ENCODE measurements at regions not wholly inside any gene's neighbourhood (a gene's known extent, or its start where the extent isn't known, plus 50 kb on each side); places are given as distances from the start of the nearest gene placed in this dataset.

- no peak for DNase-seq
Measured at GRCh38 chr14:62099091-62099490, 336.9 kb downstream of the SNAPC1 start.

- DNase-seq: no peak
Measured at GRCh38 chr14:62101189-62101588, 339.0 kb downstream of the SNAPC1 start.

DNA sequence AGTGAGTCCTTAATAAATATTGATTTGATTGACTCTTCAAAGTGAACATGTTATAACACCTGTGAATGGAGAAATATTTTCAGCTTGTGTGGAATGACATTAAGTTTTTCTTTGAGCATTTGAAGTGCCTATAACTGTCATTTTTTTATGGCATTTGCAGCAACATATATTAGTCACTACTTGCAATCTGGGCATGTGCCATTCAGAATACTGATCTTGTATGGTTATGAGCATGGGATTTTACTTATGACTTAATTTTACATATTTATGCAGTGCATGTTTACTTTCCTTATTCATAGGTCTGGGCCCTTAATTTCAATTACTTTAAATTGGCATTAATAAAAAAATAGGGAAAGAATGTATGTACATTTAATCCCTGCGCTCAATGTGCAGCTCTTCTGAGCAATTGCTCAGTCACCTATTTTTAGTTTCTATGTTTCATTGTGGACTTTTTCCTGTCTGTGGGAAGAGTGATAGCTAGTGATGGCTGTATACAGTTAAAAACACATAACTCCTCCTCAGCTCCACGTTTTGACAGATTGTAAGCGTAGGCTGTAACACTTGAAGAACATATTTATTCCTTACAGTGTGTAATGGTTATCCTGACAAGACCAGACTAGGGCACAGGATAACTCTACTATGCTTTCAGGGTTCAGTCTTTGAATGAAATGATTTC is 339.6 kb downstream of the SNAPC1 start:
- no peak for DNase-seq

DNA sequence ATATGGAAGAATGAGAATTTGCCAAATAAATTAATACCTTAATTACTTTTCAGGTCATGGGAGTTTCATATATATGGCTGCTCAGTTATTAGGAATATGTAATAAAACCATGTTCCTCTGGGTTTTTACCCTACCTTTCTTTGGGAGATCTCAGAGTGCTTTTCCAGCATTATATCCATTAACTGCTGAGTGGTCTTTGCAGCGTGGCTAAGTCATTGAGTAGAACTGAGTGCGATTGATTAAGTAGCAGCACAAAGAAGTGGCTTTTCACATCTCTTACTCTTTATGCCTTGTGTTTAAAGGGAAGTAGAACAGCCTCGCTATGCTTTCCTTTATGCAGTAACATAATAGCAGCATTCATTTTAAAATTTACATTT is 340.1 kb downstream of the SNAPC1 start:
- no peak for DNase-seq

GRCh38 chr14:62103464-62103863 is 341.2 kb downstream of the SNAPC1 start:
- DNase-seq: no peak

- DNase-seq: no peak
Measured at GRCh38 chr14:62110941-62111340, 348.7 kb downstream of the SNAPC1 start.

- DNase-seq: peak; percentile 86
Measured at GRCh38 chr14:62117010-62117750, 355.0 kb downstream of the SNAPC1 start.

DNA sequence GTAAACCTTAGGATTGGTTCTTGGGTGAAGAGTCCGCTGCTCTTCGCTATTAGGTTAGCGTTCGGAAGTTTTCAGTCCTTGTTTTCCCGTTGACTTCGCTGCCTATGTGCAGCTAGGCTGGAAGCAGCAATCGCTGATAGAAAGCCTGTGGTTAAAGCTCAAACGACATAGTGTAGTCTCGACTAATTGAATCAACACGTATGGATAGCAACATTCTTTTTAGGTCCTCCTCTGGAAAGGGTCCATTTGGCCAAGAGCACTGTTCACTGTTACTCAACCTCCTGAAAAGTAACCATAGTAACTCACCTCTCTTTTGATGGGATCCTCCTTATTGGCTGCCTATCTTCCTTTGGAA is 355.5 kb downstream of the SNAPC1 start:
- peak; percentile 29 for DNase-seq

DNA sequence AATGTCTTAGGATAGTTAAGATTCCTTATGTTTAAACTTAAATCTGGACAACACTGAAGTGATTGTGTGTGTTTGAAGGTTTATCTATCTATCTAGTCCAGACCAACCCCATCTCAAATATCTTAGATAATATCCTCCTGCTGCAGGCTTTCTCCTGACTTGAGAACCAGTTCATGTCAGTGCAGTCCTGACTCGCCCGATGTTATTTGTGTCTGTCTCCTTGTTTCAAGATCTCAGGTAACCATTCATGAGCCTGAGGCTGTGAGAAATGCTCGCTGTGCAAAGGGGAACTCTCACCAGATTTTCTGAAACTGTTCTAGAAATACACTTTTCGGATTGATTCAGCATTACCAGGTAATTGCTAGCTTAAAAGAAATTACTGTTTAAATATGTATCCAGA is 356.2 kb downstream of the SNAPC1 start:
- DNase-seq: no peak

DNA sequence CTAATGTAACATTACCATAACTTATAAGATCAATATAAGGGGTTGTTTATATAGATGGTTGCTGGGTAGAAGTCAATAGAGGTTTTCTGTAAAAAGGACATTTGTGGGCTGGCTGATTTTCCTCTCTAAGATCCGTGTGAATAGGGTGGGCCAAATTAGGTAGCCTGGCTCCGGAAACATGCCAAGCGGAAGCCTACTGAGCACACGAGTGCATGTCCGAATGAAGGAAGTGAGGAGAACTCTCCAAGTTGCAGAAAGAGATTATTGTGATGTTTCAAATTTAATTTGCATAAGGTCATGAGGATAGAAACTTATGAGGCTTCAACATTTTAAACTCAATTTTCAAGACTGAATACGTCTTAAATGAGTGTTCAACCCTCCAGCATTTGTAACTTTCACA is 356.7 kb downstream of the SNAPC1 start:
- no peak for DNase-seq

DNA sequence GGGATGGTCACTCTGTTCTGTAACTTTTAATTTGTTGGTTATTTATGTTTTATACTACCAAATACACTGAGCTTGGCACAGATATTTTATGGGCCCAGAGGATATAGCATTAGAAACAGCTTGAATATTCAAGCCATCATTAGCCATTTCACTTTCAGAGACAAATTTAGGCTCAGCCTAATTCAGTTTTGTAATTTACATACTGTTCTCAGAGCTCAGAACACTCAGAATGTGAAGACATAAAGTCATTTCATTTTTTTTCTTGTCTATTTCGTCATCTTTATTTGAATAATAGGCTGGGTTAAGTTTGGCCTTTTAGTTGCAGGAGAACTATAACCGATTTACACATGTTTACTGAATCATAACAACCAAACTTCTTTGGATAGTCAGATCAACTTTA is 361.7 kb downstream of the SNAPC1 start:
- no peak for DNase-seq

DNA sequence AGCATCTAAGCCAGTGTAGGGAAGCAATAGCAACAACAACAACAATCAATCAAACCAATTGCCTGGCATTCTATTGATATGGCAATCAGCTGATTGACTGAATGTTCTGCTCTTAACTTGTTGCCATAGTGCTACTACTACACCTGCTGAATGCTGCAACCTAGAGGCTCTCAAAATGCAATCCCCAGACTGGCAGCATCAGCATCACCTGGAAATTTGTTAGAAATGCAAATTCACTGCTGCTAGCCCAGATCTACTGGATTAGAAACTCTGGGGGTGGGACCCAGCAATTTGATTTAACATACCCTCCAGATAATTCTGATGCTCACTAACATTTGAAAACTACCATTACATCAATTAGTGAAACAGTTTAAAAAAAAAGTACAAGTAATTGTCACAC is 363.6 kb downstream of the SNAPC1 start:
- DNase-seq: no peak

DNA sequence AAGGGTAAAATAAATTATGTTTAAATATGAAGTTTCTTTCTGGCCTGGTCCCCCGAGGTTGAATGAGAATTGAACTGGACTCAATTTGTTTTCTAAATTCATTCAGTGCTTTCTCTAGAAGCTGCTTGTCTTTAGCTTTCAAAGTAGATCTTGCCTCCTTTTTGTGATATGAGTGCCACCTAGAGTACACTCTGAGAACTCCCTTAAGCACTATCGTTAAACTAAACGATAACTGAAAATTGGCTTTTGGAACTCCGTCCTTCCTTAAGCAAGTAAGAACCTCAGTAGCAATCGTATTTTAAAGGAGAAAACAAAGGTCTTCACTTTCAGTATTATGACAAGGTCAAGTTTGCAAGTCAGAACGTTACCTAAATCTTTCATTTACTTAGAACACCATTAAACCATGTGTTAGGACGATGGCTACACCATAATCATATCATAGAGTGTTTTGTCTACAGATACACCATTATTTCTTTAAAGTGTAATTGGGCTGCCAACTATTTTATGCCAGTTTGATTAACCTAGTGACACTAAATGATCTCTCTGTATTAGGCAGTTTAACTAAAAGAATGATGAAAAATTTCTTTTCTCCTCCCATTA is 364.8 kb downstream of the SNAPC1 start:
- DNase-seq: peak; percentile 54

DNA sequence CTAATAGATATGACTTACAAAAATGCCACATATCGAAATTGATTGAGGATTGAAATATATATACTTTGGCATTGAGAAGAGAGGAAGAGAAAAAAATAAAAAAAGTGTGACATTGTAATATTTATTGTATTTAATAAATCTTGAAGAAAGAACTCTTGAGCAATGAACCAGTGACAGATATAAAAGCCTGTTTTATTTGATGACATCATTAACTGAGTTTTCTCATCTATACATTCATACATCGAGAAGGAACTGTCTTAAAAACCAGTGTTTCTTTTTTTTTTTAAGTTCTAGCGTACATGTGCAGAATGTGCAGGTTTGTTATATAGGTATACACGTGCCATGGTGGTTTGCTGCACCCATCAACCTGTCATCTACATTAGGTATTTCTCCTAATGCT is 368.2 kb downstream of the SNAPC1 start:
- no peak for DNase-seq

GRCh38 chr14:62133776-62134550 is 371.7 kb downstream of the SNAPC1 start:
- DNase-seq: no peak

- DNase-seq: no peak
Measured at GRCh38 chr14:62138593-62138992, 376.4 kb downstream of the SNAPC1 start.

- DNase-seq: no peak
Measured at GRCh38 chr14:62141139-62141538, 378.9 kb downstream of the SNAPC1 start.

DNA sequence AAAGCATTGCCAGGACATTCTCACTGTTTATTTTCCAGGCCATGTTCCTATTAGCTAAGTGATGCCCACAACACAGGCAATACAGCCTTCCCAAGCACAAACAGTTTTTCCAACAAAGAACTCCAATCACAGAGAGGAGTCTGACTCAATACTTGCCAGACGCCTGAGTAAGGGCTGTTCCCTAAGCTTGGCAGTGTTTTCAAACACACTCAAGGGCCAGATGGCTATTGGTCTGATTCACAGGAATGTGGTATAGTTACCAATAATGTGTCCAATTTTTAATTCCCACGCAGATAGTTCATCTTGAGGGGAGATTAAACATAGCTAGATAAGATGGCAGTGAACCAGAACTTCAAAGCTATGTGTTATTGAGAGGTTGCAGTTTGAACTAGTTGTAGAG is 381.0 kb downstream of the SNAPC1 start:
- DNase-seq: no peak

DNA sequence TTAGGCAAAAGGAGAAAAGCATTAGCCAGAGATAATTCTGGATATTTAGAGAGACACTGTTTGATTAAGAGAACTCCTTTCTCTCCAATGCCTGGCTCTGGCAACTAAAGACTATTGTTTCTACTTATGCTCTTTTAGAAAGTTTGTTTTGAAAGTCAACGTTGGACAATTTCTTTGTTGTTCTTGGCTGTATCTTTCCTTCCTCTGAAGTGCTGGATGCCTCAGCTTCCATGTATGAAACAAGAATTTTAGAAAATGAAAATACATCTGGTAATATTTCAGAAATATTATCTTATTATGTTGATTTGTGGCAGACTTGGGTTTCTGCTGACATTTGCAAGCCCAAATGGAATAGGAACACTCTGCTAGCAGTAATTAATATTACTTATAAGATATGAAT is 382.6 kb downstream of the SNAPC1 start:
- DNase-seq: no peak

- DNase-seq: no peak
Measured at GRCh38 chr14:62146030-62146429, 383.8 kb downstream of the SNAPC1 start.

GRCh38 chr14:62156052-62156451 is 393.8 kb downstream of the SNAPC1 start:
- no peak for DNase-seq

GRCh38 chr14:62158779-62159178 is 396.6 kb downstream of the SNAPC1 start:
- peak; percentile 35 for DNase-seq

GRCh38 chr14:62159314-62159713 is 397.1 kb downstream of the SNAPC1 start:
- DNase-seq: no peak

All from NCI-H146 (cell line).